ENCODE measurements at regions not wholly inside any gene's neighbourhood (a gene's known extent, or its start where the extent isn't known, plus 50 kb on each side); places are given as distances from the start of the nearest gene placed in this dataset.

DNA sequence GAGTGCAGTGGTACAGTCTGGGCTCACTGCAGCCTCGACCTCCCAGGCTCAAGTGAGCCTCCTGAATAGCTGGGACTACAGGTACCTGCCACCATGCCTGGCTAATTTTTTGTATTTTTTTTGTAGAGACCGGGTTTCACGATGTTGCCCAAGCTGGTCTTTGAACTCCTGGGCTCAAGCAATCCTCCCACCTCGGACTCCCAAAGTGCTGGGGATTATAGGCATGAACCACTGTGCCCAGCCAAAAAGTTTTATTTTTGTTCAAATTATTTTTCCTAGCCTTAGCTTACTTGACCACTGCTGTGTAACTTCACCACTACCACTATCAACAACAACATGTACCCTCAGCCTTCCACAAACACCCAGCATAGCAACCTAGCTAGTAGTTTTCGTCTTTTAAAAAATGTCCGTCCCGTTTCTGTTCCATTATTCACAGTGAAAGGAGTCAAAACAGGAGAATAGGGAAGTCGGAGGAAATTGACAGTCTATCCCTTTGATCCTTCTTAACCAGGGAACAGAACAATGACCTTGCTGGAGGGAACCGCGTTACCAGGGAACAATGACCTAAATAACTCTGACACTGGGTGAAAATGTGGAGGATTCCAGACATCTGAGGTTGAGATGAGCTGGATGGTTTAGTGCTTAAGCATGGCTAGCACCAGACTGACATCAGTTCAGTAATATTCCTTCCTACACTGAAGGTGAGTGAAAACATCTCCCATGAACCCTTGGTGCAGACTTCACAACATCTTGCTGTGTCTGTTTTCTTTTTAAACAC, 69.2 kb upstream of the ARL4C start:
- no peaks in the 10 kb centered on the region for H3K36me3 ChIP-seq
- no peak overlapping the region for H3K27ac ChIP-seq
- H3K27me3 ChIP-seq, result no peaks in the 10 kb centered on the region
- intact Hi-C loops (cut with DNase I), result no loop called here
- H3K9me3 ChIP-seq, result no peaks in the 10 kb centered on the region
- no peak for ATAC-seq
- TF ChIP-seq, protein P1, sequence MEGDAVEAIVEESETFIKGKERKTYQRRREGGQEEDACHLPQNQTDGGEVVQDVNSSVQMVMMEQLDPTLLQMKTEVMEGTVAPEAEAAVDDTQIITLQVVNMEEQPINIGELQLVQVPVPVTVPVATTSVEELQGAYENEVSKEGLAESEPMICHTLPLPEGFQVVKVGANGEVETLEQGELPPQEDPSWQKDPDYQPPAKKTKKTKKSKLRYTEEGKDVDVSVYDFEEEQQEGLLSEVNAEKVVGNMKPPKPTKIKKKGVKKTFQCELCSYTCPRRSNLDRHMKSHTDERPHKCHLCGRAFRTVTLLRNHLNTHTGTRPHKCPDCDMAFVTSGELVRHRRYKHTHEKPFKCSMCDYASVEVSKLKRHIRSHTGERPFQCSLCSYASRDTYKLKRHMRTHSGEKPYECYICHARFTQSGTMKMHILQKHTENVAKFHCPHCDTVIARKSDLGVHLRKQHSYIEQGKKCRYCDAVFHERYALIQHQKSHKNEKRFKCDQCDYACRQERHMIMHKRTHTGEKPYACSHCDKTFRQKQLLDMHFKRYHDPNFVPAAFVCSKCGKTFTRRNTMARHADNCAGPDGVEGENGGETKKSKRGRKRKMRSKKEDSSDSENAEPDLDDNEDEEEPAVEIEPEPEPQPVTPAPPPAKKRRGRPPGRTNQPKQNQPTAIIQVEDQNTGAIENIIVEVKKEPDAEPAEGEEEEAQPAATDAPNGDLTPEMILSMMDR (IDR thresholded peaks at IDR 0.05), result no peak
- TF ChIP-seq POLR2A (IDR thresholded peaks at IDR 0.05), result no peak
- WGBS (ENCODE audit: insufficient coverage, low coverage, low lambda C conversion rate, missing lambda C conversion rate), result 67% methylated on average over 10 of the region's 10 CpGs
- H3K4me1 ChIP-seq, result no peaks in the 10 kb centered on the region
- no peak for DNase-seq
- no peak overlapping the region for H3K4me3 ChIP-seq

- ATAC-seq (no peak), DNase-seq (no peak)
- Histone ChIP-seq H3K9me3 (no peaks in the 10 kb centered on the region), H3K36me3 (no peaks in the 10 kb centered on the region), H3K4me3 (no peak overlapping the region), H3K27me3 (no peaks in the 10 kb centered on the region), H3K4me1 (no peaks in the 10 kb centered on the region), H3K27ac (no peak overlapping the region)
- intact Hi-C loops (cut with DNase I), result no loop called here
- WGBS (ENCODE audit: insufficient coverage, low coverage, low lambda C conversion rate, missing lambda C conversion rate), result no CpG with 5 or more reads among the region's 1 CpG
- no peak for TF ChIP-seq POLR2A (IDR thresholded peaks at IDR 0.05)
- TF ChIP-seq, protein P1 (IDR thresholded peaks at IDR 0.05), result no peak
Measured at GRCh38 chr2:234565201-234565600, 68.3 kb upstream of the ARL4C start.

- H3K4me3 ChIP-seq, result no peak overlapping the region
- H3K4me1 ChIP-seq, result no peaks in the 10 kb centered on the region
- no peak for ATAC-seq
- no peak for TF ChIP-seq POLR2A (IDR thresholded peaks at IDR 0.05)
- TF ChIP-seq, protein P1 (IDR thresholded peaks at IDR 0.05), result peak in 3 of 4 donors; percentile 8 to 10 (median 10)
- no peaks in the 10 kb centered on the region for H3K27me3 ChIP-seq
- intact Hi-C loops (cut with DNase I), result no loop called here
- 29% methylated on average over 2 of the region's 2 CpGs for WGBS (ENCODE audit: insufficient coverage, low coverage, low lambda C conversion rate, missing lambda C conversion rate)
- H3K36me3 ChIP-seq, result no peaks in the 10 kb centered on the region
- H3K9me3 ChIP-seq, result no peaks in the 10 kb centered on the region
- no peak overlapping the region for H3K27ac ChIP-seq
- DNase-seq, result no peak
Measured at GRCh38 chr2:234564699-234565098, 67.8 kb upstream of the ARL4C start.

GRCh38 chr2:234559609-234560008, 62.7 kb upstream of the ARL4C start:
- ATAC-seq, result no peak
- no peak for TF ChIP-seq POLR2A (IDR thresholded peaks at IDR 0.05)

DNA sequence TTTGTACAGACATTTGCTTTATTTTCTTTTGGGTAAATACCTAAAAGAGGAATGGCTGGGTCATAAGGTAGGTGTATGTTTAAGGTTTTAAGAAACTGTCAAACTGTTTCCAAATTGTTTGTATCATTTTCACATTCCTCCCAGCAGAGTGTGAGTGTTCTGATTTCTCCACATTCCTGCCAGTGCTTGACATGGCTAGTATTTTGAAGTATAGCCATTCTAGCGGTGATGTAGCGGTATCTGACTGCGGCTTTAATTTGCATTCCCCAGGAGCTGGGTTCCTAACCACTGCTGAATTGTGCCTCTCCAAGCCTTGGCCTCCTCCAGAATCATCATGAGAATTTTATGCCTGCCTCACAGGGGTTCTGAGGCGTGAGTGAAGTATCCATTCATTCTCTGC, 61.8 kb upstream of the ARL4C start:
- no peak overlapping the region for H3K4me3 ChIP-seq
- ATAC-seq (no peak), DNase-seq (no peak)
- H3K9me3 ChIP-seq, result no peaks in the 10 kb centered on the region
- intact Hi-C loops (cut with DNase I), result loop anchor here in 1 of 2 donors (5.0 kb wide), 1 partner anchor 554 kb away; no protein-coding TSS in a partner anchor
- H3K27ac ChIP-seq, result no peak overlapping the region
- no peaks in the 10 kb centered on the region for H3K36me3 ChIP-seq
- H3K4me1 ChIP-seq, result no peaks in the 10 kb centered on the region
- 88% methylated on average over 4 of the region's 4 CpGs for WGBS (ENCODE audit: insufficient coverage, low coverage, low lambda C conversion rate, missing lambda C conversion rate)
- no peaks in the 10 kb centered on the region for H3K27me3 ChIP-seq
- no peak for TF ChIP-seq POLR2A (IDR thresholded peaks at IDR 0.05)
- TF ChIP-seq, protein P1 (IDR thresholded peaks at IDR 0.05), result no peak

More at GRCh38 chr2:234559609-234560008, 62.7 kb upstream of the ARL4C start:
- WGBS (ENCODE audit: insufficient coverage, low coverage, low lambda C conversion rate, missing lambda C conversion rate), result 83% methylated on average over 5 of the region's 5 CpGs
- Histone ChIP-seq H3K27ac (no peak overlapping the region), H3K4me1 (no peaks in the 10 kb centered on the region), H3K9me3 (no peaks in the 10 kb centered on the region), H3K36me3 (no peaks in the 10 kb centered on the region), H3K27me3 (no peaks in the 10 kb centered on the region), H3K4me3 (no peak overlapping the region)
- intact Hi-C loops (cut with DNase I), result loop anchor here in 1 of 2 donors (5.0 kb wide), 1 partner anchor 553 kb away; no protein-coding TSS in a partner anchor
- no peak for DNase-seq
